HT1080 (cell line): ENCODE measurements at regions not wholly inside any gene's neighbourhood (a gene's known extent, or its start where the extent isn't known, plus 50 kb on each side); places are given as distances from the start of the nearest gene placed in this dataset.

ENCODE experiments used
- DNase-seq: peaks from one replicate; pipeline ENCODE4 v3.0.0-alpha.2; 2015; ENCODE audit warnings: low read depth

- no peak for DNase-seq
These were observed 260.8 kb upstream of the PSMD7 start for GRCh38 chr16:74035816-74036215.

DNA sequence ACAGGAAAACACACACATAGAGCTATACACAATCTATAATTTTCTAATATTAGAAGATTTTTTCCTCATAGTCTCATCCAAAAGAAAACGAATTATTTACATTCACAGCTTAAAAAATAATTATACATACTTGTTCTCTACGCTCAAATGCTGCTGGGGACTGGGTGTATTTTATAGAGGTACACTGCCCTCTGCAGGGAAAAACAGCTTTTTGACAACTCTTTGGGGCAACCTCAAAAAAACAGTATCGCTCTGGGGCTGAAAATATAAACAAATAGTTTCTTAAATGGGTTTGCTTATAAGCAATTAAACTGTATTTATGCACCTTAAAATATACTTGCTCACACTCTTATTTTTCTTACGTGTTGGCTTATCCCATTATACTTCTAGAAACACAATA is 261.8 kb upstream of the PSMD7 start:
- peak; percentile 7 for DNase-seq

GRCh38 chr16:74034200-74034599 is 262.4 kb upstream of the PSMD7 start:
- no peak for DNase-seq

- no peak for DNase-seq
These were observed 263.1 kb upstream of the PSMD7 start for GRCh38 chr16:74033441-74033995.

DNA sequence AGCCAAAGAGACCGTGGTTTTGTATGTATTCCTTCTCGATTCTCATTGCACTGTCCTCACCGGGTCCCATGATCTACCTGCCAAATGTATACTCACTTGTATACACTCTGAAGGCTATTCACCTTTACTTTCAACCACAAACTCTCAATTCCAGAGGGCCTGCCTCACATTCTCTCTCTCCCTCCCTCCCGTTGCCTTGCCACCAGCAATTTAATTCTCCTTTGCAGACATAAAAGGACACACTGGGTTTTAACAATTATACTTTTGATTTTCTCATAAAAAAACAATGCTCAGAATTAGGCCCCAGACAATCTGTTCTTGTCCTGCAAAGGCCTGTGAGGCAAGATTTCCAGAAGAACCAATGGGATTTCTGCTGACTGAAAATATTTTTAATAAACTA is 265.1 kb upstream of the PSMD7 start:
- no peak for DNase-seq

DNA sequence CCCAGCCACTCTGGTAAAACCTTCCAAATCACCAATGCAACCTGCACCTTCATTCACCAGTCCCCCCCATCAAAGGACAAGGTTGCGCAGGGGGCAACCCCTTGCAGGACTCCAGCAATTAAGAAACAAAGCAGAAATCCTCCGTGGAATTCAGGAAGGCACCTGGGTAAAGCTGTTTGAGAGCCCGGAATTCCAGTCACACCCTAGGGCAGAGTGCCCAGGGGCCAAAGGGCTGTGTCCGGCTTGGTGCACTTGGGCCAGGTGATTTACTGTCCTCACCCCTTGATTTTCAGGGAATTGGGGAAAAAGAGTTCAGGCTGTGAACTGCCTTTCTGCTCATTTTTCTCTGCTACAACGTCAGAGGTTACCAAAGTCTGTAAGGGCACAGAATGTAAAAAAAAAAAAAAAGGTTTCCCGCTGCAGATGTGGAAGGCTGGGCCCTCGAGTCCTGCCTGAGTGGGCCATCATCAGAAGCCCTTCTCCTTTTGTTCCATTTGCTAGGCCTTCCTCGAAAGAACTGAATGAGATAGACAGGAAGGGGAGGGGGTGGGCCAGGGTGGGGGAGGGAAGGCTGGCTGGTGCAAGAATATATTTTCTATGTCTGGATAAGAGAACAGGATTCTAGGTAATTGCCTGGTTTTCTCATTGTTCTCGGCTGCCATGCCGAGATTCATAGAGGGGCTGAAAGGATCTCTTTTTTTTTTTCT is 266.5 kb upstream of the PSMD7 start:
- no peak for DNase-seq

DNA sequence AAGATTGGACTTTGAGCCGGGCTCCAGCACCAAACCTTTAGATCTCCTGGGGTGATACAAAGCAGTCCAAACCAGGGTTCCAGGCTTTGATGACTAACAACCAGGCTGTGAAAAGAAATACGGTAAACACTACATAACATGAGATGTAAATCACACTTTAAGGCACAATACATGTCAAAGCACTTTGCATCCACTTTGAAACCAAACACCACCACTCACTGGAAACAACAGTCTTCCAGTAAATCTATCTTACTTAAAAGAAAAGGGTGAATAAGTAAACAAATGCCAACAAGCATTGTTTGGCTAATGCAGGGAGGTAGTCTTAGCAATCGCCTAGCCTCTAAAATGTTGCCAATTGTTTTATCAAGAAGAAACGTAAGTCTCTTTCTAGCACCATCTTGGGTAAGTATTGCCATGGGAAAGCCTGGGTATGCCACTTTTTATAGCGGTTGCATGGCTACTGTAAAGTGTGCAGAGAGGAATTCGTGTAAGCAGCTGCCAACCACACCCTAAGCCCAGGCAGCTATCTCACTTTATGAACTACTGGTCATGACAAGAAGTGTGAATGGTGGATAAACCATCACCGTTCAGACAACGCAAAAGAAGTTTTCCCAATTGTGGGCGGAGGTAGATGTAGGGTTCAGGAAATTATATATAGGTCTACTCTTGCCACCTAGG is 267.4 kb upstream of the PSMD7 start:
- DNase-seq = no peak

GRCh38 chr16:74026373-74027281 is 270.0 kb upstream of the PSMD7 start:
- DNase-seq = no peak

DNA sequence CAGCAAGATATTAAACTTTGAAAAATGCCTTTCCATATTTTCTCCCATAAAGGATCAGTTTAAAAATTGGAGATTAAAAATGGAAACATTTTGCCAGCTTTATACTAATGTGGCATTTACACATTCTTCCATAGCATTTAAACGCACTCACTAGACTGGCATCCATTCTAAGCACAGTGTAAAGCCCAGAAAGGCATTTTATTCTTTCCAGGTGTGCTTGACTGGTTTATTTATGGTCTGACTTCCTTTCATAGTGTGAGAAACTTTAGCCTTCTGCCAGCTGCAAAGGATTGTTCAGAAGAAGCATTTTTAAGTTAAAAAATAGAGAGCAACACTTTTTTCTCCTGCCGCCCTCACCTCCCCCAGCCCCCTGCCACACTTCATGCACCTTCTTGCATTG is 271.7 kb upstream of the PSMD7 start:
- no peak for DNase-seq

DNA sequence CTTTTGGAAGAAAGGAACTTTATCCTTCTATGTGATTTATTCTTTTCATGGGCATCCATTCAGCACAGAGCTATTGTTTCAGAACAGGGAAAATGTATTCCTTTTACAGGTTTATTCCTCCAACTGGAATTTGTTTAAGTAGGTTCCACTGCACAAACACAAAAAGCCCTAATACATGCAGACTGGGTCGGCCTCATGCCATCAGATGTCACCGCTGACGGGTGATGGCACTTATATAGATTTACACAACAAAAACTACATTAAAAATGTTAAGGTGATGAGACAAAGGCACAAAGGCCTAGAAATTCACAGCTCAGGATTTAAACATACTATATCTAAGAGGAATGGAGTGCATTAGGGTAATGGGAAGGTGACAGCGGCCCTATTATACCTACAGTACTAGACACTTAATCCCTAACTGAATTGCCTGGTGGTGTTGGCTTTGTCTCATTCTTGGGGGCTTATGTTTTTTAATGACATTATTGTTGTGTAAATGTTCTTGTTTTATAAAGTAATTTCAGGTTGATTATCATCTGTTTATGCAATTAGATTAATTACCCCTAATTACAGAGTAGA is 276.4 kb upstream of the PSMD7 start:
- no peak for DNase-seq

- no peak for DNase-seq
These were observed 277.0 kb upstream of the PSMD7 start for GRCh38 chr16:74019612-74020011.

GRCh38 chr16:74015953-74016352 is 280.7 kb upstream of the PSMD7 start:
- no peak for DNase-seq

- DNase-seq = no peak
These were observed 297.9 kb upstream of the PSMD7 start for GRCh38 chr16:73998707-73999106.

DNA sequence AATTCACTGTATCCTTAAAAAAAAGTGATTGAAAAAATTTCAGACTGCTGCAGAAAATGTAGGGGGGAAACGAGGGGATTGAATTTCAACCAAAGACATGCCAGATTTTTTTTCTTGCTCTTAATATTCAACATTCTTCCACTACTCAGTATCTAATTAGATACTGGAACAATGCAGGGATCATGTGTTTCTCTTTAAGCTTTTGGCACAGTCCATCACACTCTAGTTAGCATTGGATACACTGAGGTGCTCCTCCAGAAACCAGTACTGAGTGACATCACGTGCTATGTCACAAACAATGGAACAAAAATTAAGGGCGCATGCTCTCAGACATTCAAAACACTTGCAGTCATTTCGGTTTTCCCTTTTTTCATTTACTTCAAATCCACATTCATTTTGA is 298.6 kb upstream of the PSMD7 start:
- no peak for DNase-seq

GRCh38 chr16:73997340-73997711 is 299.3 kb upstream of the PSMD7 start:
- no peak for DNase-seq

GRCh38 chr16:73996624-73997339 is 299.8 kb upstream of the PSMD7 start:
- peak; percentile 7 for DNase-seq

DNA sequence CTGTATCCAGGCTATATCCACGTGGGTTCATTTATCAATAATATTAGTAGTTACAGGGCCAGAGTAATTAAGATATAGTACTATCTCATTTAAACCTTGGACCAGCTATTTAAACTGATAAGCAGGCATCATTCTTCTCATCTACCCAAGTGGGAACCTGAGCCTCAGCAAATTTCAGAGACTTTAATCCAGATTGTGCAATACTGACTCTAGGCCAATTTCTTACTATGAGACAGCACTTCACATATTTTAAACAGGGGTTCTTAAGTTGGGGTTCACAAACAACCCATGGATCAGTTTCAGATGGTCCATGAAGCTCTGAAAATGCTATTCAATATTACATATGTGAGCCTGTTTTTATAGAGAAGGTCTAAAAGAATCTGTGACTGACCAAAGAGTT is 302.7 kb upstream of the PSMD7 start:
- DNase-seq = no peak

DNA sequence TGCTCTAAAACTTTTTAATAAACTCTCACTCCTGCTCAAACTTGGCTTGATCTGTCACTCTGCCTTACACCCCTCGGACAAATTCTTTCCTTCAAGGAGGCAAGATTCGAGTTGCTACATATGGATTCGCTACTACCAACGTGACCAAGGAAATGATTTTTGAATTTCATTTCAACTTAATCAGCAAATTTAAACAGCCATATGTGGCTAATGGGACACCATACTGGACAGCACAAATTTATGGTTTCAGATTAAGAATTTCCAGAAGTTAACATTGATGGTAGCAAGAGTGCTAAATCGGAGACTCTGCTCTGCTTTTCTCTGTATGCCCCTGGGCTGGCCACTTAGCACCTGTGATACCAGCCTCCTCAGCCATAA is 318.2 kb upstream of the PSMD7 start:
- DNase-seq = no peak

GRCh38 chr16:73976644-73977043 is 320.0 kb upstream of the PSMD7 start:
- no peak for DNase-seq

DNA sequence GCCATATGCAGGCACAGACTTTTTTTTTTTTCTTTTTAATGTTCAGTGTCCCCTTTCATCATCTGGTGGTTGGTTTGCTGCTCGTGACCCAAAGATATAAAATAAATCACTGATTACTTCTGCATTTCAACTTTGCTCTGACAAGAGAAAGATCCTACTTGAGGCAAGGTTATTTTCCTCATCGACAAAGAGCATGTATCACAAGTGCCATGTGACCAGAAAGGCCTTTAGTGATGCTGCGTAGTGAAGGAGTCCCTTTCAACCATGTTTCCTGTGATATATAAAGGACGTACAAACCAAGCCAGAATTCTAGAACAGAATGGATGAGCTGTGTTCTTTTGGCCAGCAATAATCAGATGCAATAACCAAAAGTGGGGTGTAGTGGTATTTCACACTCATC is 323.4 kb upstream of the PSMD7 start:
- DNase-seq = no peak

DNA sequence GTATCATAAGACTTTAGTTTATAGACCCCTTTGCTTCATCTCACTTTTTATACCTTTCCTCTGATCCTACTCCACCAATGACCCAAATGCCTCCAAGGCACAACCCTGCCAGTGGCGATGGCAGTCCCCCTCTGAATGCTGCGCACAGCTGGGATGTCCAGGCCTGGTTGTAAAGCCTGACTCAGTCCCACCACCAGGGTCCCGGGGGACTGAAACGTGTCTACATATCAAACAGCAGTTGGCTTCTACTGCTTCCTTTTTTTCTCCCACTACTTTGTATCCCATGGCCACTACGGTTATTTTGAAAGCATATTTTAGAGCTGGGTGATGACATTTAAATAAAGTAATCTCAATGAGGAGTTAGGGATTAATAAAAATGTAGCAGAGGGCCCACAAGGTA is 329.8 kb upstream of the PSMD7 start:
- no peak for DNase-seq
